Myocyte (in vitro differentiated cells): ENCODE measurements at regions not wholly inside any gene's neighbourhood (a gene's known extent, or its start where the extent isn't known, plus 50 kb on each side); places are given as distances from the start of the nearest gene placed in this dataset.

ENCODE experiments used
- DNase-seq: peaks from one replicate; pipeline ENCODE4 v3.0.0-alpha.2; 2012; ENCODE audit warnings: low read depth

- no peak for DNase-seq
Observed at GRCh38 chr2:176501617-176502016, 232.4 kb downstream of the MTX2 start.

- no peak for DNase-seq
Observed at GRCh38 chr2:176502619-176503018, 233.4 kb downstream of the MTX2 start.

DNA sequence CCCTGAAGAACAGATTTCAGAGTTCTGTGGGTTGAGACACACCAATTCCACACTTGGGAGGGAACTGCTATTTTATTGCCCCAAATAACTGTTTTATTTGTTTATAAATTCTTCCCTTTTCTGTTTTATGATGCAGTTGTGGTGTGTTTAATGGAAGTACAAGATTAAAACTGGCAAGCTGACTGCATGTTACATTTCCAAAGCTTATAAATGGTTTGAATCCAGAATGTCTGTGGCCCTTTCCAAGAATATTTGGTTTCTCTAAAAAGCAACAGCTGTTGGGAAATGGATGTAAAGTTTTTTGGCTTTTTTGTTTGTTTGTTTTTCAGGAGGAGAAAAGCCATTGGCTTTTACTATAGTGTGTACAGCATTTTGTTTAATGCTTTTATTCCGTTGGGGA is 234.5 kb downstream of the MTX2 start:
- no peak for DNase-seq

GRCh38 chr2:176504440-176504839 is 235.2 kb downstream of the MTX2 start:
- DNase-seq, result no peak

GRCh38 chr2:176507786-176508185 is 238.5 kb downstream of the MTX2 start:
- DNase-seq, result no peak

DNA sequence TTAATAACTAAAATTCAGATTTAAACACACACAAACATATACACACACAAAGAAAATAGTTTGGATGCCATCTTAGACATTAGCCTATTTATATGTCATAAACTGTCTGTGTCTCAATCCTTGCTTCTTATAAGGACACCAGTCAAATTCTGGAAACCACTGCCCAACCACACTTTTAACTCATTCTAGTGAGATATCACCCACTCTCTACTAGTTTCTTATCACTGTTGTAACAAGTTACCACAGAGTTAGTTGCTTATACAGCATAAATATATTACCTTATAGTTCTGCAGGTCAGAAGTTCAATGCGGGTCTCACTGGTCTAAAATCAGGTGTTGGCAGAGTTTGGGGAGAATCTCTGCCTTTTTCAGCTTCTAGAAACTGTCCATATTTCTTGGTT is 239.1 kb downstream of the MTX2 start:
- DNase-seq, result no peak

GRCh38 chr2:176508984-176509740 is 239.9 kb downstream of the MTX2 start:
- no peak for DNase-seq

- no peak for DNase-seq
Observed at GRCh38 chr2:176514276-176514675, 245.0 kb downstream of the MTX2 start.

GRCh38 chr2:176514805-176515500 is 245.7 kb downstream of the MTX2 start:
- no peak for DNase-seq

DNA sequence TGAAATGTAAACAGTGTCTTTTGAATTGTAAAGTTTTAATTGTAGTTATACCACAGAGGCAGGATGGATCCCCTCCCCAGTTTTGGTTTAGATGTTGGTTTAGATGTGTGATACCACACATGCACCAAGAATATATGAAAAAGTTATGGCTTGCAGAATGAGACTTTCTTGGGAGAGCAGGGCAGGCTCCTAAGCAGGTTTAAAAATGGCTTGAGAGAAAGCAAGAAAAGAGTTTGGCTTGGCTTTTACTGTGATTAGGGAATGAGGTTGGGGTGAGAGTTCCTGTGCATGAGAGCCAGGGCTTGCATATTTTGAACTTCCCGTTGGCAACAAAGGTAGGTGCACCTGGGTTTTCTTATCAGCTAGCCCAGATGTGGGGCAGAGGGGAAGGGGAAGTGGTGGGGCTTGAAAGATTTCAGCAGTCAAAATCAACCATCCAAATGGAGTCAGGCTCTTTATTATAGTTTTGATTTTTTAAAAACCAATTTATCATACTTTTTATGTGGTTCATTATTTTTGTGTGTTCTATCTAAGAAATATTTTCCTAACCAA is 246.9 kb downstream of the MTX2 start:
- DNase-seq, result no peak

DNA sequence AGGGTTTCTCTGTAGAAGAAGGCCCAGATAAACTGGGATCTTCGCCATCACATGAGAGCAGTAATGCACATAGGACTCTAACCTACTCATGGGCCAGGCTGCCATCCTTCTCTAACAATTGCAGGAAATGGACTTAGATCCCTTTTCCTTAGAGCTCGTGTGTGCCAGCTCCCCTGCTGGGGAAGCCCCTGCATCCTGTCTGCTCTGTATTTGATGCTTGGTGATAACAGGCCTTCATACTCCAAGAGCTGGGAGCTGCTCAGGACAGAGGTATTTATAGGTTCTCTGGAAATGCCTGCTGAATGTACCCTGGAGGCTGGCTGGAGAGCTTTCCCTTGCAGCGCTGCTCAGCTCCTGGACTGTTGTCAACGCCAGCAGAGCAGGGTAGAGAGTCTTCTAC is 249.6 kb downstream of the MTX2 start:
- DNase-seq, result no peak

- DNase-seq, result no peak
Observed at GRCh38 chr2:176521878-176522670, 252.8 kb downstream of the MTX2 start.

DNA sequence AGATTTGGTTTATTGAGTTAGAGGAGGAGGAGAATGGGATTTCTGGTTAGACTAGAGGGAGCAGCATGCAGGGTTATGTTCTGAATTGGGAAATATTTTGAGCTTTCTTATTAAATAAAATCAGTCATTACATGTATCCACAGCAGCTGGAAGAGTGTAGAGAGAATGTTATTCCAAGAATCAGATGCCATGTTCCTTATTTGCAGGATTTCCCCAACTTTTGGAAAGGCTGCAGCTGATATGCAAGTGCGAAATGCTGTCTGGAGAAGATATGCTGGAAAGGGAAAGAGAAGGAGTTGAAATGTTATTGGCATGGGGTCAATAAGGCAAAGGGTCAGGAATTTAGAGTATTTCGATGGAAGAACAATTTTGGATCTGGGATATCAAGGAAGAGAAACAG is 255.8 kb downstream of the MTX2 start:
- DNase-seq, result no peak

DNA sequence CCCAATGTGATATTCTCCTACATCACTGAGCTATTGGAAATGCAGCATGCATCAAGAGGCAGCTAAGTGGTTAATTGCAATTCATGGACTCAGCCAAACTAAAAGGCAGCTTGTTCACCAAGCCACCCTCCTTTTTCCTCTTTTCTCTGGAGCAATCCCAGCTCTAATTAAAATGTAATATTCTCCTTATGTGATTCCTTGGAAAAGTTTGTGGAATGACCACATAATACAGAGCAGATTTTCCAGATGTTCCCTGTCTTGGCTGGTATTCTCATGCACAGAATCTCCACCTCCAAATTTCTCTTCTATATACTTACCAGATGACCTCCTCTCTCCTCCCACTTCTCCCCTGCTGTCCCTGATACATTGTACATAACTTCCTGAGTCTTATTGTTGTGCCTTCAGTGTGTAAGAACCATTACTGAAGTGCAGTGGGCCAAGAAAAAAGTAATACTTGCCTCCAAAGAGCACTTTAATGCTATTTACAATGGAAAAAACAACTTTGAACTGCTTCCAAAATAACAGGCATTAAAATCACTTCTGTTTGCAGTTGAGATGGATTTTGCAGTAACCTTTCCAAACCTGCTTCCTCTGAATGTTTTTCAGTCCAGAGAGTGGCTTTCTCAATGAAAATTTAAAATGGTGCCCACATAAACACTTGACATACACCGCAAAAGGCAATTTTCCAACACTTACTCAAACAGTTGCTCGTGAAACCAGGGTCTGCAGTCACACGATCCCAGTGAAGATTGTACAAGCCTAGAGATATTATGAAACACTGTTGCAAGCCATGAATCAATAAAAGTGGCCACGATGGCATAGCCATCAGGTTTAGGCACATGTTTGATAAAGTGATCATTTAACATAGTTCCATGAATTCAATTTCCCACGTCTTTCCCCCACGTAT is 258.0 kb downstream of the MTX2 start:
- DNase-seq, result no peak

DNA sequence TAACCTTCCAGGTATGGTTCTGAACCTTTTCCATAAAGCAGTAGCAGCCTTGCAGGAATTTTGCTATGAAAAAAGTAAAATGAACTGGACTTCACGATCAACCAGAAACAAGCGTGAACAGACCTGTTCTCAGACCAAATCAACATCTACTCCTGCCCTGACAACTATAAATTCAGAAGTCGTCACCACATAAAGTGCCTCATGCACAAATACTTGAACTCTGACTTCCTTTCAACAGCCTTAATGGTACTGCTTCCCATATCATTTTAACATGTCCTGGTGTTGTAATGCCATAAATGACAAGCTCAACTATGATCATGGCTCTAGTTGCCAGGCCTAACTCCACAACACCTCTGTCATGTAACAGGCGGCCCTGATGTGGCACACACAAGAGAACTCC is 262.4 kb downstream of the MTX2 start:
- no peak for DNase-seq

GRCh38 chr2:176533505-176534193 is 264.4 kb downstream of the MTX2 start:
- no peak for DNase-seq

DNA sequence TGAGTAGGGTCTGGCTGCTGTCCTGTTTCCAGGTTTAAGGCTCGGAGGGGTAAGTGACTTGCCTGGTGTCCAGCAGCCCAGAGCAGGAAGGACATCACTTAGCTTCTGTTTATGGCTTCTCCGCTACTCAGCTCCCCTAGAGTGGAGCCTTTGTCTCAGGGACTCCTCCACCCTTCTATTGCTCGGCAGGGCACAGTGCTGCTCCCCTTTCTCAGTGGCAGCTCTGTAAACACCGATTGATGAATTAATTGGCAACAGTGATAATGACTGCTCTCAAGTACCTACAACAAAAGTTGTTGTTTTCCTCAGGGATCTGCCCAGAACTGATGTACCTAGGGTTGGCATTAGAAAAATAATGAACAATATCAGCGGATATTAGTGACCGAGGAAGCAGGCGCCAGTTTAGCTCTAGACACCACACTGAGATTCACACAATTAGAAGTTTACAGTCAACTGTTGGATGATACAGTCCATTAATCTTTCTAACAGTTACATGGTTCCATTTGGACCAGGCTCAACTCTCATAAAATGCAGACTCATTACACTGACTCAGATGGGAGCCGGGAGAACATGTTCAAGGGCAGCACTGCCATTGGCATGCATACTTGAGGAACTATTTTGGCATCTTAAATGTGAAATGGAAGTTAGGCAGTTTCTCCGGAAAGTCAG is 265.7 kb downstream of the MTX2 start:
- peak; percentile 26 for DNase-seq

DNA sequence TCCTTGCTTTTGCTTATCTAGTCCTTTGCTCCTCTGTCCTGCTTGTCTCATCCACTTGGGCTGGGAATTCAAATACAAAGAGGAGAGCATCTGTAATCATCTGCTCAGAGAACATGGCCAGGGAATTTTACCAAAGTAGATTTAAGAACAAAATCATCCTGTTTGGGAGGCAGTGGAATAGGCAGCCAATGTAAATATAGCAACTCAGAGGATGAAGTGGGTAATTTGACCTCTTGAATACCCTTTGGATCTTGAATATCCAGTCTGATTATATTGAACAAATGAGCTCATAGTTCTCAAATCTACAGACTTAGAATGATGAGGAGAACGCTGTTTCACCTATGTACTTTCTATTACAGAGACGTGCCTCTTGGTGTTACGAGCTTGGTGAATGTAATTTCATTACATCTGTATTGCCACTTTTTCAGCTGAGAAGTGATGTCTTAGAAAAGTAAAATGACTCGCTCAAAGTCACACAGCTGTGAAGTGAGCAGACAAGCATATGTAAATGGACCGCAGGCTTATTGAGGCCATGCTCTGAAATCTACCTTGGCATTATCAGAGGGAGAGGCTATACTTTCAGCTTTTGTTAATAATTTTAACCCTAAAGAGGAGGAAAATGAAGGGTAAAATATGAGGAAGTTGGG is 266.3 kb downstream of the MTX2 start:
- DNase-seq, result no peak
